DND-41 (cell line): ENCODE measurements at regions not wholly inside any gene's neighbourhood (a gene's known extent, or its start where the extent isn't known, plus 50 kb on each side); places are given as distances from the start of the nearest gene placed in this dataset.
A peak's percentile ranks its signal among the peaks of the same experiment; 100 is the strongest.

Source experiments
- EZH2 ChIP-seq: IDR thresholded peaks from 3 replicates; pipeline ENCODE4 v1.6.1; 2012; ENCODE audit warnings: borderline replicate concordance, low read depth, mild to moderate bottlenecking, moderate library complexity, low read length, inconsistent platforms; ENCODE audit not compliant: severe bottlenecking
- TF ChIP-seq, protein P1 (sequence below): IDR thresholded peaks from 2 replicates; pipeline ENCODE4 v1.5.1; 2012; ENCODE audit warnings: borderline replicate concordance, low read length, moderate library complexity, mild to moderate bottlenecking; ENCODE audit not compliant: poor library complexity, severe bottlenecking; ENCODE audit errors: extremely low read depth

DNA sequence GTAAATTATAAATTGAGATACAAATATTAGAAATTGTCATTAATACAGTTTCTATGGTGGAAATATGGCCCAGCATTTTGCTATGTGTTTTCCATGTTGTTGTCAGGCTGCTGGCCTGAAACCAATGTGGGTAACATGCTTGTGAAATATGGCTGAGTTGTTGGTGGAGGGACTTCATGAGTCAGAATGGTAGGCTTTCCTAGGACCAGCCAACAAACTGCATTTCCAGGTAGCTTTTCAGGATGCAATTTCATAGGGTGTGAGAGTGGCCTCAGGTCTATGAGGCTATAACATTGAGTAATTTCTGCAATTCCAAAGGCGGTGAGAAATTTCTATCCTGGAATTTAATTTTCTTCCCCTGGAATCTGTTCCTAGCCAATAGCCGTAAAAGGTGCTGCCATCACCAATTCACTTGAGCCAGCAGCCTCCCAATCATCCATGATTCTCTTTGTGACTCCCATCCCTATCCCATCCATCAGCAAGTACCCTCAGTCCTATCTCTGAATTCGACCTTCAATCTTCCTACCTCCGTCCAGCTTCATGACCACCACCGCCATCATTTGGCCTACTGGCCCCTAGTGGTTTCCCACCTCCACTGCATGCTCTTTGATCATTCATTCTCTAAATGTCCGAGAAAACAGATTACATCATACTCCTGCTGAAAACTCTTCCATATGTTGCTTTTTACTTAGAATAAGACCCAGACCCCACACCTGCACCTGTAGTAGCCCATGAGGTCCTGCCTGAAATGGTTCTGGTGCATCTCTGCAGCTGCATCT is 276.6 kb upstream of the CFAP20DC start:
- TF ChIP-seq EZH2, result no peak
- TF ChIP-seq, protein P1, sequence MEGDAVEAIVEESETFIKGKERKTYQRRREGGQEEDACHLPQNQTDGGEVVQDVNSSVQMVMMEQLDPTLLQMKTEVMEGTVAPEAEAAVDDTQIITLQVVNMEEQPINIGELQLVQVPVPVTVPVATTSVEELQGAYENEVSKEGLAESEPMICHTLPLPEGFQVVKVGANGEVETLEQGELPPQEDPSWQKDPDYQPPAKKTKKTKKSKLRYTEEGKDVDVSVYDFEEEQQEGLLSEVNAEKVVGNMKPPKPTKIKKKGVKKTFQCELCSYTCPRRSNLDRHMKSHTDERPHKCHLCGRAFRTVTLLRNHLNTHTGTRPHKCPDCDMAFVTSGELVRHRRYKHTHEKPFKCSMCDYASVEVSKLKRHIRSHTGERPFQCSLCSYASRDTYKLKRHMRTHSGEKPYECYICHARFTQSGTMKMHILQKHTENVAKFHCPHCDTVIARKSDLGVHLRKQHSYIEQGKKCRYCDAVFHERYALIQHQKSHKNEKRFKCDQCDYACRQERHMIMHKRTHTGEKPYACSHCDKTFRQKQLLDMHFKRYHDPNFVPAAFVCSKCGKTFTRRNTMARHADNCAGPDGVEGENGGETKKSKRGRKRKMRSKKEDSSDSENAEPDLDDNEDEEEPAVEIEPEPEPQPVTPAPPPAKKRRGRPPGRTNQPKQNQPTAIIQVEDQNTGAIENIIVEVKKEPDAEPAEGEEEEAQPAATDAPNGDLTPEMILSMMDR, result peak; percentile 27
